HG02970 (cell line): ENCODE measurements at regions not wholly inside any gene's neighbourhood (a gene's known extent, or its start where the extent isn't known, plus 50 kb on each side); places are given as distances from the start of the nearest gene placed in this dataset.
"Not testable (repeated sequence)": the region's sequence is repeated elsewhere in the genome, so short reads cannot be mapped to it uniquely, and the experiment has no call there.

Experiments
- ATAC-seq: cut with Tn5 transposase; IDR thresholded peaks from one replicate; pipeline ENCODE4 v1.9.1; 2021; ENCODE audit warnings: mild to moderate bottlenecking, moderate library complexity, moderate number of reproducible peaks; ENCODE audit not compliant: unreplicated experiment, low FRiP score

DNA sequence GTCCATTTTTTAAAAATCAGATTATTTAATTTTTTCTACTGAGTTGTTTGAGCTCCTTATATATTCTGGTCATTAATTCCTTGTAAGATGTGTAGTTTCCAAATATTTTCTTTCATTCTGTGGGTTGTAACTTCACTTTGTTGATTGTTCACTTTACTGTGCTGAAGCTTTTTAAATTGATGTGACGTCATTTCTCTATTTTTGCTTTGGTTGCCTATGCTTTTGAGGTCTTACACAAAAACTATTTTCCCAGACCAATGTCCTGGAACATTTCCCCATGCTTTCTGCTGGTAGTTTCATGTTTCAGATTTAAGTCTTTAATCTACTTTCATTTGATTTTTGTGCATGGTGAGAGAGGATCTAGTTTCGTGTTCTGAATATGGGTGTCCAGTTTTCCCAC lies 753.6 kb downstream of the TRIML1 start:
- no peak for ATAC-seq

DNA sequence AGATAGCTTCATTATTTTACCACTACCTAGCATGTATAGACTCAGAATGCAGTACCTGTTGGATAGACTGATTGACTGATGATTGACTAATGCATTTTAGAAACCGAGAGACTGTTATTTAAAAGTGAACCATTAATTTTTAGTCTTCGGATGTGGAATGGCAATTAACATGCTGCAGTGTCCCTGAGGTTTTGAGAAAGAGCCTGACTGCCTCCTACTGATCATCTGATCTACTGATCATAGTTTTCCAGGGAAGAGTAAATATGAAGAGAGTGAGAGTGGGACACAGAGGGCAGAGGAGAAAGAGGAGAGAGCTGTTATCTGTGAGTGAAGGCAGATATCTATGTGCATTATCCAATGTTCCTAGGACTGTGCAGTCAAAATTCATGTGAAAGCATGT lies 764.7 kb downstream of the TRIML1 start:
- ATAC-seq = no peak

GRCh38 chr4:188904617-188905016 lies 765.4 kb downstream of the TRIML1 start:
- no peak for ATAC-seq

GRCh38 chr4:188905248-188905647 lies 766.0 kb downstream of the TRIML1 start:
- ATAC-seq = no peak

- ATAC-seq = no peak
These were observed 772.0 kb downstream of the TRIML1 start for GRCh38 chr4:188911199-188911598.

DNA sequence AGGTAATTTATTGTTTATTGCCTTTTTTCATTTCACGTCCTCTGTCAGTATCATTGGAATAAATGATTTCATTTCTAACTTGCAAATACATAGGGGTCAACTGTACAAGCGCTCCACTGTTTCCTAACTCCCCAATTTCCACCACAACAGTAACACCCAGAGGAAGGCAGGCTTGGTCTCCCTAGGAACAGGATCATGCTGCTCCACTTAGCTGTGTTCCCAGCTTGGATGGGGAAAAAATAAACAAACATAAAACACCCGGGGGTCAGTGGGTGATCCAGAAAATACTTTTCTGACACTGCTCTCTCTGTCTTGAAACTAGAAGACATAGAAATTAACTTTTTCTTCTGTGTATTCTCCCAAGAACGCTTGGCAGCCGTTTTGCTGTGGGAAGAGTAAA lies 772.5 kb downstream of the TRIML1 start:
- ATAC-seq = no peak

DNA sequence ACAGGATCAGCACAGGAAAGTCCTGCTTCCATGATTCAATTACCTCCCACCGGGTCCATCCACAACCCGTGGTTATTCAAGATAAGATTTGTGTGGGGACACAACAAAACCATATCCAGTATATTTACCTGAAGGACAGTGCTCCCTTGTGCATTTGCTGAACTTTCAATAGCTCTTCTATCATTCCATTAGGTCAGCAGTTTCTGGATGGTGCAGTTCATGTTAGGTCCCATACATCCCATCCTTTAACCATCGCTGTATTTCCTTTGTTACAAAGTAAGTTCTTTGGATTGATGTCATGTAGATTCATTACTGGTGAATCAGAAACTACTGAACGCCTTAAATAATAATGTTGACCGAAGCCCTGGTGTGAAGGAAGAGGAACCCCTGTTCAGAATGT lies 775.9 kb downstream of the TRIML1 start:
- no peak for ATAC-seq

GRCh38 chr4:188918787-188919186 lies 779.5 kb downstream of the TRIML1 start:
- ATAC-seq = no peak

GRCh38 chr4:188930822-188931221 lies 791.6 kb downstream of the TRIML1 start:
- no peak for ATAC-seq

GRCh38 chr4:188934320-188934962 lies 795.2 kb downstream of the TRIML1 start:
- no peak for ATAC-seq

DNA sequence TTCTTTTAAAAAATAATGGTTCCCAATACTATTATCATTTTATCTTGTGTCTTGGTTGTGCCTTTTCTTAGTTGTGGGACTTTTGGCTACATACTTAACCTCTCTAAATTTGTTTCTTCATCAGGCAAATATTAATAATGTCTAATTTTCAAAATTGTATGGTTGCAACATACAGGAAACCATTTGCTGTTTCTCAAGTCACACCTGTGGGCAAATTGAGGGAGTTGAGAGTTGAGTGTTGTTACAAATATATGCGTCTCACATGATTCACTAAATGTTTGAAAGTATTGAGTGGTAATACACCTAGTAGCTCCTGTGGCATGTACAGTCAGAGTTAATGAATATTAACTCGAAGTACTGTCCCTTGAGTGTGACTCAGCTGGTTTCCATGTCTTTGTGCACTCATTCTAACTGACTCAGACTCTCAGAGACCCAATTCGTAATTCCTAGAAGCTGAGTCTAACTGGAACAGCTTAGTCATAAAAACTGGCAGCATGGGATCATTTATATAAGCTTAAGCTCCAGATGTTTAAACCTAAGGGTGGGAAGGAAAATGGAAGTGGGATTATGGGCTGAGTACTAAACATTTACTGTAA lies 802.4 kb downstream of the TRIML1 start:
- ATAC-seq = no peak

- no peak for ATAC-seq
These were observed 803.4 kb downstream of the TRIML1 start for GRCh38 chr4:188942606-188943005.

- no peak for ATAC-seq
These were observed 810.4 kb downstream of the TRIML1 start for GRCh38 chr4:188949596-188949995.

DNA sequence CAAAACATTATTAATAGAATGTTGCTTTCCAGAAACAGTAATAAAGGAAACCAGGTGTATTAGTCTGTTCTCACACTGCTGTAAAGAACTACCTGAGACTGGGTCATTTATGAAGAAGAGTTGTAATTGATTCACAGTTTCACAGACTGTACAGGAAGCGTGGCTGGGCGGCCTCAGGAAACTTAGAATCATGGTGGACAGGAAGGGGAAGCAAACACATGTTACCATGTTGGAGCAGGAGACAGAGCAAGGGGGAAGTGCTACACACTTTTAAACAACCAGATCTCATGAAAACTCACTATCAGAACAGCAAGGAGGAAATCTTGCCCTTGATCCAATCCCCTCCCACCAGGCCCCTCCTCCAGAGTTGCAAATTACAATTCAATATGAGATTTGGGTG lies 815.8 kb downstream of the TRIML1 start:
- no peak for ATAC-seq

DNA sequence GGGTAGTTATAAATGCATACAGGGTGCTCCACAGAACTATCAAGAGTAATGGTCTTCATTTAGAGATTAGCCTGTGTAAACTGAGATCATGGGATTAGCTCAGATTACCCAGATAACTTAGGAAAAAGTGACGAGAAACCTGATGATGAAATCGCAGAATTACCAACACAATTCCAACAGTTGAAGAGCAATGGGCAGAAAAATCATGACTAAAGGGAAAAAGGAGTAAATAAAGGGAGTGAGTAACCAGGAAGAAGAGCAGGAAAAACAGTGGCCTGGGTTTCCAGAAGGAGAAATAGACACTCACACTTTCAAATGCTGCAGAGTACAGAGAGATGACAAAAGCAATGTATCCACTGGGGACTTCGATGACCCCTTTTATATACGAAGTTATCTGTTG lies 817.3 kb downstream of the TRIML1 start:
- ATAC-seq = no peak

GRCh38 chr4:188958346-188958745 lies 819.1 kb downstream of the TRIML1 start:
- no peak for ATAC-seq

GRCh38 chr4:188959424-188959823 lies 820.2 kb downstream of the TRIML1 start:
- ATAC-seq = no peak

GRCh38 chr4:188960411-188961093 lies 821.3 kb downstream of the TRIML1 start:
- no peak for ATAC-seq

- ATAC-seq = no peak
These were observed 831.9 kb downstream of the TRIML1 start for GRCh38 chr4:188971125-188971524.

DNA sequence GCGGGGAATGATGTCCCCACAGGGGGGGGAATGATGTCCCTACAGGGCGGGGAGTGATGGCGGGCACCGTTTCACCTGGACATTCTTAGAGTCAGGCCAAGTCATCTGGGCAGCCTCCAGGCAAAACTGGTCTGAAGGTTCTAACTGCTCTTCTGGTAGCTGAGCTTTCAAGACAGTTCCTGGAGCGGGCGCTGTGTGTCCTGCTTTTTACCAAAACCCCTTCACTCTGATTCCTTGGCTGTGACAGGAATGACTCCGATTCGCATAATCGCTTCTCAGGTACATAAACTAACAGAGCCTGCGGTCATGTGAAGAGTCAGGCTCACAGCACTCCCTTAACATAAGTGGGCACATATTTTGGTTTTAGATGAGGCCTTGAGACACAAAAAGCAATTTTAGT lies 836.0 kb downstream of the TRIML1 start:
- no peak for ATAC-seq

- ATAC-seq = no peak
These were observed 837.4 kb downstream of the TRIML1 start for GRCh38 chr4:188976644-188977115.

DNA sequence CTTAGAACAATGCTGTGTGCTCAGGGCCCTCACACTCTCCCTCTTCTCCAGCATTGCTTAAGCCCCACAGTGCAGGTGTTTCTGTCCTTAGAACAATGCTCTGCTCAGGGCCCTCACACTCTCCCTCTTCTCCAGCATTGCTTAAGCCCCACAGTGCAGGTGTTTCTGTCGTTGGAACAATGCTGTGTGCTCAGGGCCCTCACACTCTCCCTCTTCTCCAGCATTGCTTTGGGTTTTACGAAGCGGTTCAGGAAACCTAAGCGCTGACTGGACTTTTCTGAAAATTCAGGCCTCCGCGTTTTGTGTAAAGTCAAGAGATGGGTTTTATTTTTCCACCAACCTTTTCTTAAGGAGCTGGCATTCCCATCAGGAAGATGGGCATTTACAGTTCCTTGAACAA lies 838.0 kb downstream of the TRIML1 start:
- ATAC-seq = not testable (repeated sequence)
